ENCODE measurements at regions not wholly inside any gene's neighbourhood (a gene's known extent, or its start where the extent isn't known, plus 50 kb on each side); places are given as distances from the start of the nearest gene placed in this dataset.

DNA sequence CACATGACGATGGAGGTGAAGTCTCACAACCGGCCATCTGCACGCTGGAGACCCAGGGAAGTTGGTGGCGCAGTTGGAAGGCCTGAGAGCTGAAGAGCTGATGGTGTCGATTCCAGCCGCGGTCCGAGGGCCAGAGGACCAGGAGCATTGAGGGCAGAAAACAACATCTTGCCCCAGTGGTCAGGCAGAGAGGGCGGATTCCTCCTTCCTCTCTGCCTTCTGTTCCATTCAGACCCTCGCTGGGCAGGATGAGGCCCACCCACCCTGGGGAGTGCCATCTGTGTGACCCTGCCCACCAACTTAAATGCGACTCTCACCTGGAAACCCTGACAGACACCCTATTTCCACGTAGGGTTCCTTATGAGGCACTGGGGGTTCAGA, 120.7 kb upstream of the PMEPA1 start:
- peaks cover 8% of the 10 kb centered on the region for H3K4me1 ChIP-seq (ENCODE audit: insufficient read depth)
- H2AFZ ChIP-seq = no peak overlapping the region
- no peaks in the 10 kb centered on the region for H3K27me3 Mint-ChIP-seq (ENCODE audit: insufficient read depth, low read depth, poor library complexity)
- ATAC-seq (no peak), DNase-seq (ENCODE audit: low spot score) (no peak)
- no peak overlapping the region for H3K27ac Mint-ChIP-seq
- no peaks in the 10 kb centered on the region for H3K36me3 Mint-ChIP-seq (ENCODE audit: low read depth)
- no peaks in the 10 kb centered on the region for H3K36me3 ChIP-seq (ENCODE audit: insufficient read depth)
- no peaks in the 10 kb centered on the region for H4K20me1 ChIP-seq (replicated peaks; ENCODE audit: insufficient read depth)
- no peak overlapping the region for H3K27ac ChIP-seq (ENCODE audit: low read depth)
- H3K4me1 Mint-ChIP-seq = peaks cover 8% of the 10 kb centered on the region
- H3K79me2 ChIP-seq (replicated peaks; ENCODE audit: insufficient read depth) = no peaks in the 10 kb centered on the region
- no peak overlapping the region for H3K4me2 ChIP-seq
- no peaks in the 10 kb centered on the region for H3F3A ChIP-seq (replicated peaks; ENCODE audit: low read depth)
- no peak overlapping the region for H3K4me3 Mint-ChIP-seq
- H3K9me2 ChIP-seq (ENCODE audit: insufficient read depth) = no peaks in the 10 kb centered on the region
- no peaks in the 10 kb centered on the region for H3K27me3 ChIP-seq (ENCODE audit: insufficient read depth)
- no peaks in the 10 kb centered on the region for H3K9me3 Mint-ChIP-seq
- H3K4me3 ChIP-seq = no peak overlapping the region
- TF ChIP-seq EZH2 (IDR thresholded peaks at IDR 0.05; ENCODE audit: low read depth, unreplicated experiment) (no peak), ZNF114 (CRISPR knock-in tag; IDR thresholded peaks at IDR 0.05) (no peak), JUNB (IDR thresholded peaks at IDR 0.05; ENCODE audit: unreplicated experiment) (no peak), REST (IDR thresholded peaks at IDR 0.05; ENCODE audit: unreplicated experiment) (no peak), NANOG (IDR thresholded peaks at IDR 0.05; ENCODE audit: borderline replicate concordance) (no peak), ZNF331 (CRISPR knock-in tag; IDR thresholded peaks at IDR 0.05; ENCODE audit: low read depth) (no peak), CREB1 (CRISPR knock-in tag; IDR thresholded peaks at IDR 0.05; ENCODE audit: low read depth) (no peak), POLR2AphosphoS5 (IDR thresholded peaks at IDR 0.05; ENCODE audit: low read depth) (no peak)
- TF ChIP-seq, protein P1, sequence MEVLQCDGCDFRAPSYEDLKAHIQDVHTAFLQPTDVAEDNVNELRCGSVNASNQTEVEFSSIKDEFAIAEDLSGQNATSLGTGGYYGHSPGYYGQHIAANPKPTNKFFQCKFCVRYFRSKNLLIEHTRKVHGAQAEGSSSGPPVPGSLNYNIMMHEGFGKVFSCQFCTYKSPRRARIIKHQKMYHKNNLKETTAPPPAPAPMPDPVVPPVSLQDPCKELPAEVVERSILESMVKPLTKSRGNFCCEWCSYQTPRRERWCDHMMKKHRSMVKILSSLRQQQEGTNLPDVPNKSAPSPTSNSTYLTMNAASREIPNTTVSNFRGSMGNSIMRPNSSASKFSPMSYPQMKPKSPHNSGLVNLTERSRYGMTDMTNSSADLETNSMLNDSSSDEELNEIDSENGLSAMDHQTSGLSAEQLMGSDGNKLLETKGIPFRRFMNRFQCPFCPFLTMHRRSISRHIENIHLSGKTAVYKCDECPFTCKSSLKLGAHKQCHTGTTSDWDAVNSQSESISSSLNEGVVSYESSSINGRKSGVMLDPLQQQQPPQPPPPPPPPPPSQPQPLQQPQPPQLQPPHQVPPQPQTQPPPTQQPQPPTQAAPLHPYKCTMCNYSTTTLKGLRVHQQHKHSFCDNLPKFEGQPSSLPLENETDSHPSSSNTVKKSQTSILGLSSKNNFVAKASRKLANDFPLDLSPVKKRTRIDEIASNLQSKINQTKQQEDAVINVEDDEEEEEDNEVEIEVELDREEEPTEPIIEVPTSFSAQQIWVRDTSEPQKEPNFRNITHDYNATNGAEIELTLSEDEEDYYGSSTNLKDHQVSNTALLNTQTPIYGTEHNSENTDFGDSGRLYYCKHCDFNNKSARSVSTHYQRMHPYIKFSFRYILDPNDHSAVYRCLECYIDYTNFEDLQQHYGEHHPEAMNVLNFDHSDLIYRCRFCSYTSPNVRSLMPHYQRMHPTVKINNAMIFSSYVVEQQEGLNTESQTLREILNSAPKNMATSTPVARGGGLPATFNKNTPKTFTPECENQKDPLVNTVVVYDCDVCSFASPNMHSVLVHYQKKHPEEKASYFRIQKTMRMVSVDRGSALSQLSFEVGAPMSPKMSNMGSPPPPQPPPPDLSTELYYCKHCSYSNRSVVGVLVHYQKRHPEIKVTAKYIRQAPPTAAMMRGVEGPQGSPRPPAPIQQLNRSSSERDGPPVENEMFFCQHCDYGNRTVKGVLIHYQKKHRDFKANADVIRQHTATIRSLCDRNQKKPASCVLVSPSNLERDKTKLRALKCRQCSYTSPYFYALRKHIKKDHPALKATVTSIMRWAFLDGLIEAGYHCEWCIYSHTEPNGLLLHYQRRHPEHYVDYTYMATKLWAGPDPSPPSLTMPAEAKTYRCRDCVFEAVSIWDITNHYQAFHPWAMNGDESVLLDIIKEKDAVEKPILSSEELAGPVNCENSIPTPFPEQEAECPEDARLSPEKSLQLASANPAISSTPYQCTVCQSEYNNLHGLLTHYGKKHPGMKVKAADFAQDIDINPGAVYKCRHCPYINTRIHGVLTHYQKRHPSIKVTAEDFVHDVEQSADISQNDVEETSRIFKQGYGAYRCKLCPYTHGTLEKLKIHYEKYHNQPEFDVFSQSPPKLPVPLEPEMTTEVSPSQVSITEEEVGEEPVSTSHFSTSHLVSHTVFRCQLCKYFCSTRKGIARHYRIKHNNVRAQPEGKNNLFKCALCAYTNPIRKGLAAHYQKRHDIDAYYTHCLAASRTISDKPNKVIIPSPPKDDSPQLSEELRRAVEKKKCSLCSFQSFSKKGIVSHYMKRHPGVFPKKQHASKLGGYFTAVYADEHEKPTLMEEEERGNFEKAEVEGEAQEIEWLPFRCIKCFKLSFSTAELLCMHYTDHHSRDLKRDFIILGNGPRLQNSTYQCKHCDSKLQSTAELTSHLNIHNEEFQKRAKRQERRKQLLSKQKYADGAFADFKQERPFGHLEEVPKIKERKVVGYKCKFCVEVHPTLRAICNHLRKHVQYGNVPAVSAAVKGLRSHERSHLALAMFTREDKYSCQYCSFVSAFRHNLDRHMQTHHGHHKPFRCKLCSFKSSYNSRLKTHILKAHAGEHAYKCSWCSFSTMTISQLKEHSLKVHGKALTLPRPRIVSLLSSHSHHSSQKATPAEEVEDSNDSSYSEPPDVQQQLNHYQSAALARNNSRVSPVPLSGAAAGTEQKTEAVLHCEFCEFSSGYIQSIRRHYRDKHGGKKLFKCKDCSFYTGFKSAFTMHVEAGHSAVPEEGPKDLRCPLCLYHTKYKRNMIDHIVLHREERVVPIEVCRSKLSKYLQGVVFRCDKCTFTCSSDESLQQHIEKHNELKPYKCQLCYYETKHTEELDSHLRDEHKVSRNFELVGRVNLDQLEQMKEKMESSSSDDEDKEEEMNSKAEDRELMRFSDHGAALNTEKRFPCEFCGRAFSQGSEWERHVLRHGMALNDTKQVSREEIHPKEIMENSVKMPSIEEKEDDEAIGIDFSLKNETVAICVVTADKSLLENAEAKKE (CRISPR knock-in tag; IDR thresholded peaks at IDR 0.05) = no peak
- TF ChIP-seq, protein P2, sequence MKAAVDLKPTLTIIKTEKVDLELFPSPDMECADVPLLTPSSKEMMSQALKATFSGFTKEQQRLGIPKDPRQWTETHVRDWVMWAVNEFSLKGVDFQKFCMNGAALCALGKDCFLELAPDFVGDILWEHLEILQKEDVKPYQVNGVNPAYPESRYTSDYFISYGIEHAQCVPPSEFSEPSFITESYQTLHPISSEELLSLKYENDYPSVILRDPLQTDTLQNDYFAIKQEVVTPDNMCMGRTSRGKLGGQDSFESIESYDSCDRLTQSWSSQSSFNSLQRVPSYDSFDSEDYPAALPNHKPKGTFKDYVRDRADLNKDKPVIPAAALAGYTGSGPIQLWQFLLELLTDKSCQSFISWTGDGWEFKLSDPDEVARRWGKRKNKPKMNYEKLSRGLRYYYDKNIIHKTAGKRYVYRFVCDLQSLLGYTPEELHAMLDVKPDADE (IDR thresholded peaks at IDR 0.05) = no peak
